HCT116 (cell line): ENCODE measurements at regions not wholly inside any gene's neighbourhood (a gene's known extent, or its start where the extent isn't known, plus 50 kb on each side); places are given as distances from the start of the nearest gene placed in this dataset.

Experiments used
- CEBPB ChIP-seq: IDR thresholded peaks from 2 replicates; pipeline ENCODE4 v1.6.1; 2012; ENCODE audit warnings: low read depth
- EGR1 ChIP-seq: IDR thresholded peaks from 2 replicates; pipeline ENCODE4 v1.6.1; 2012; ENCODE audit warnings: low read depth
- EZH2 ChIP-seq: fragments of 200-600 bp; sonication (generic); IDR thresholded peaks from 2 replicates; pipeline ENCODE4 v1.6.1; 2017; ENCODE audit warnings: antibody characterized with exemption, mixed run types
- JUND ChIP-seq: IDR thresholded peaks from 2 replicates; pipeline ENCODE4 v1.6.1; 2012
- MAX ChIP-seq: IDR thresholded peaks from 2 replicates; pipeline ENCODE4 v1.6.1; 2012
- POLR2A ChIP-seq: IDR thresholded peaks from 2 replicates; pipeline ENCODE4 v1.7.0; 2011; ENCODE audit warnings: borderline replicate concordance; ENCODE audit not compliant: insufficient read depth, insufficient read length; ENCODE audit errors: extremely low read depth
- POLR2AphosphoS5 ChIP-seq: IDR thresholded peaks from 2 replicates; pipeline ENCODE4 v1.6.1; 2011; ENCODE audit warnings: mild to moderate bottlenecking, low read depth, low read length, moderate library complexity
- RAD21 ChIP-seq: IDR thresholded peaks from 2 replicates; pipeline ENCODE4 v1.6.1; 2012; ENCODE audit warnings: low read depth, mild to moderate bottlenecking
- REST ChIP-seq: IDR thresholded peaks from 2 replicates; pipeline ENCODE4 v1.6.1; 2012; ENCODE audit warnings: low read depth
- SP1 ChIP-seq: IDR thresholded peaks from 2 replicates; pipeline ENCODE4 v1.6.1; 2012; ENCODE audit warnings: low read depth
- TCF7L2 ChIP-seq: IDR thresholded peaks from 2 replicates; pipeline ENCODE4 v1.7.0; 2011; ENCODE audit warnings: borderline replicate concordance, inconsistent platforms; ENCODE audit not compliant: insufficient read depth, insufficient read length; ENCODE audit errors: extremely low read depth
- YY1 ChIP-seq: IDR thresholded peaks from 2 replicates; pipeline ENCODE4 v1.6.1; 2011; ENCODE audit warnings: low read length, low read depth, moderate library complexity, mild to moderate bottlenecking; ENCODE audit not compliant: insufficient replicate concordance; ENCODE audit errors: extremely low read depth
- ZBTB33 ChIP-seq: IDR thresholded peaks from 2 replicates; pipeline ENCODE4 v1.6.1; 2011; ENCODE audit warnings: mild to moderate bottlenecking, low read length, moderate library complexity; ENCODE audit not compliant: insufficient replicate concordance; ENCODE audit errors: extremely low read depth
- TF ChIP-seq, protein P1 (sequence below), 3 experiments: fragments of 200-600 bp in 1 of 3; sonication (generic) in 1 of 3; IDR thresholded peaks in 2 of 3; conservative IDR thresholded peaks in 1 of 3; 2 replicates each; pipeline ENCODE4 v1.5.1; 2012 to 2017; ENCODE audit warnings: low read depth in 2 of 3, low read length in 2 of 3, antibody characterized with exemption in 1 of 3, borderline replicate concordance in 1 of 3, control low read depth in 1 of 3, mild to moderate bottlenecking in 1 of 3, mixed read lengths in 1 of 3, mixed run types in 1 of 3, moderate library complexity in 1 of 3; ENCODE audit not compliant: insufficient read depth in 1 of 3

DNA sequence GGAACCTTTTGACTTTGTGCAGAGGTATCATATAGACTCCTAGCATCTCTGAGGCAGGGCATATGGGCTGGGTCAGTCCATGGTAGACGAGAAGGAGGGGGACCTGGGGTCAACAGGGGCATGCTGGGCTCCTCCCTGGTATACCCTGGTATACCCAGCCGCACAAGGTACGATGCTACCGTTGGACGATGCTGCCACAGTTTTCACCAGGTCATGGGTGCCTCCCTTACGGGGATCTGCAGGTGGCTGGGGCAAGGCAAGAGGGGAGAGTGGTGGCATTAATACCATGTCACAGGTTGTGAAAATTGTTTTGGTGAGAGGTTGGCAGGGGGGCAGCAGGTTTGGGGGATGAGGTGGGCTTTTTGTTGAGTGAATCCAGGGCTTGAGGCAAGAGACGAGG lies 149.8 kb downstream of the TSN start:
- TF ChIP-seq POLR2A (no peak), YY1 (no peak), EZH2 (no peak), TCF7L2 (no peak), REST (no peak), POLR2AphosphoS5 (no peak), RAD21 (no peak), SP1 (no peak), JUND (no peak), ZBTB33 (no peak), CEBPB (no peak), EGR1 (no peak), MAX (no peak)
- TF ChIP-seq, protein P1, sequence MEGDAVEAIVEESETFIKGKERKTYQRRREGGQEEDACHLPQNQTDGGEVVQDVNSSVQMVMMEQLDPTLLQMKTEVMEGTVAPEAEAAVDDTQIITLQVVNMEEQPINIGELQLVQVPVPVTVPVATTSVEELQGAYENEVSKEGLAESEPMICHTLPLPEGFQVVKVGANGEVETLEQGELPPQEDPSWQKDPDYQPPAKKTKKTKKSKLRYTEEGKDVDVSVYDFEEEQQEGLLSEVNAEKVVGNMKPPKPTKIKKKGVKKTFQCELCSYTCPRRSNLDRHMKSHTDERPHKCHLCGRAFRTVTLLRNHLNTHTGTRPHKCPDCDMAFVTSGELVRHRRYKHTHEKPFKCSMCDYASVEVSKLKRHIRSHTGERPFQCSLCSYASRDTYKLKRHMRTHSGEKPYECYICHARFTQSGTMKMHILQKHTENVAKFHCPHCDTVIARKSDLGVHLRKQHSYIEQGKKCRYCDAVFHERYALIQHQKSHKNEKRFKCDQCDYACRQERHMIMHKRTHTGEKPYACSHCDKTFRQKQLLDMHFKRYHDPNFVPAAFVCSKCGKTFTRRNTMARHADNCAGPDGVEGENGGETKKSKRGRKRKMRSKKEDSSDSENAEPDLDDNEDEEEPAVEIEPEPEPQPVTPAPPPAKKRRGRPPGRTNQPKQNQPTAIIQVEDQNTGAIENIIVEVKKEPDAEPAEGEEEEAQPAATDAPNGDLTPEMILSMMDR (IDR thresholded peaks at IDR 0.05 in 2 of 3, conservative IDR thresholded peaks at IDR 0.05 in 1 of 3; ENCODE audit: borderline replicate concordance in 1 of 3, insufficient read depth in 1 of 3, low read depth in 2 of 3, low read length in 2 of 3) = no peak
